ENCODE measurements at regions not wholly inside any gene's neighbourhood (a gene's known extent, or its start where the extent isn't known, plus 50 kb on each side); places are given as distances from the start of the nearest gene placed in this dataset.

DNA sequence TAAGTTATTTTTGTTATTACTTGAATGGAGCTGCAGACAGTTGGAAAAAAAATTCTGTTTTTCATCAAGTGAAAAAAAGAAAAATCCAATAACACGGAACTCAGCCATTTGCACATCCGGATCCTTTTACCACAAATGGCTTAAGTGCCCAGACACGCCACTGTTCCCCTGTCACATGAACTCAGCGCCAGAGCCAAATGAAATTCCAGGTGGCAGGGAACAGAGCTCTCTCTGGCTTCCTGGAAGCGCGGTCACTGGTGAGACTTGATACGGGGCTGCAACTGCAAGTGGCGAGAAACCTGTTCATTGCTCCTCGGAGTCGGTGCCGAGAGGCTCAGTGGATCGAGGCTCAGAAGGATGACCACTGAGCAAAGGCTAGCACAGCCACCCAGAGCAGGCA, 60.8 kb upstream of the NPTX2 start:
- H4K20me1 ChIP-seq (replicated peaks; ENCODE audit: insufficient read depth), result no peaks in the 10 kb centered on the region
- H2AFZ ChIP-seq, result no peak overlapping the region
- Mint-ChIP-seq H3K9me3 (peaks cover 49% of the 10 kb centered on the region), H3K27ac (no peak overlapping the region), H3K4me1 (no peaks in the 10 kb centered on the region), H3K4me3 (no peak overlapping the region), H3K27me3 (ENCODE audit: insufficient read depth, low read depth, poor library complexity) (peaks cover 10% of the 10 kb centered on the region), H3K36me3 (ENCODE audit: low read depth) (peaks cover 9% of the 10 kb centered on the region; the same call in 2 of the 3 replicates)
- H3F3A ChIP-seq (replicated peaks; ENCODE audit: low read depth), result no peaks in the 10 kb centered on the region
- TF ChIP-seq EZH2phosphoT487 (IDR thresholded peaks at IDR 0.05; ENCODE audit: unreplicated experiment) (no peak), ZNF331 (CRISPR knock-in tag; IDR thresholded peaks at IDR 0.05; ENCODE audit: low read depth) (no peak), CREB1 (CRISPR knock-in tag; IDR thresholded peaks at IDR 0.05; ENCODE audit: low read depth) (no peak), POLR2AphosphoS5 (IDR thresholded peaks at IDR 0.05; ENCODE audit: low read depth) (no peak), JUNB (IDR thresholded peaks at IDR 0.05; ENCODE audit: unreplicated experiment) (no peak), NANOG (IDR thresholded peaks at IDR 0.05; ENCODE audit: borderline replicate concordance) (no peak), ZNF114 (CRISPR knock-in tag; IDR thresholded peaks at IDR 0.05) (no peak), EZH2 (IDR thresholded peaks at IDR 0.05; ENCODE audit: low read depth, unreplicated experiment) (no peak), STAT1 (IDR thresholded peaks at IDR 0.05; ENCODE audit: unreplicated experiment) (no peak)
- TF ChIP-seq, protein P1, sequence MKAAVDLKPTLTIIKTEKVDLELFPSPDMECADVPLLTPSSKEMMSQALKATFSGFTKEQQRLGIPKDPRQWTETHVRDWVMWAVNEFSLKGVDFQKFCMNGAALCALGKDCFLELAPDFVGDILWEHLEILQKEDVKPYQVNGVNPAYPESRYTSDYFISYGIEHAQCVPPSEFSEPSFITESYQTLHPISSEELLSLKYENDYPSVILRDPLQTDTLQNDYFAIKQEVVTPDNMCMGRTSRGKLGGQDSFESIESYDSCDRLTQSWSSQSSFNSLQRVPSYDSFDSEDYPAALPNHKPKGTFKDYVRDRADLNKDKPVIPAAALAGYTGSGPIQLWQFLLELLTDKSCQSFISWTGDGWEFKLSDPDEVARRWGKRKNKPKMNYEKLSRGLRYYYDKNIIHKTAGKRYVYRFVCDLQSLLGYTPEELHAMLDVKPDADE (IDR thresholded peaks at IDR 0.05), result no peak
- TF ChIP-seq, protein P2, sequence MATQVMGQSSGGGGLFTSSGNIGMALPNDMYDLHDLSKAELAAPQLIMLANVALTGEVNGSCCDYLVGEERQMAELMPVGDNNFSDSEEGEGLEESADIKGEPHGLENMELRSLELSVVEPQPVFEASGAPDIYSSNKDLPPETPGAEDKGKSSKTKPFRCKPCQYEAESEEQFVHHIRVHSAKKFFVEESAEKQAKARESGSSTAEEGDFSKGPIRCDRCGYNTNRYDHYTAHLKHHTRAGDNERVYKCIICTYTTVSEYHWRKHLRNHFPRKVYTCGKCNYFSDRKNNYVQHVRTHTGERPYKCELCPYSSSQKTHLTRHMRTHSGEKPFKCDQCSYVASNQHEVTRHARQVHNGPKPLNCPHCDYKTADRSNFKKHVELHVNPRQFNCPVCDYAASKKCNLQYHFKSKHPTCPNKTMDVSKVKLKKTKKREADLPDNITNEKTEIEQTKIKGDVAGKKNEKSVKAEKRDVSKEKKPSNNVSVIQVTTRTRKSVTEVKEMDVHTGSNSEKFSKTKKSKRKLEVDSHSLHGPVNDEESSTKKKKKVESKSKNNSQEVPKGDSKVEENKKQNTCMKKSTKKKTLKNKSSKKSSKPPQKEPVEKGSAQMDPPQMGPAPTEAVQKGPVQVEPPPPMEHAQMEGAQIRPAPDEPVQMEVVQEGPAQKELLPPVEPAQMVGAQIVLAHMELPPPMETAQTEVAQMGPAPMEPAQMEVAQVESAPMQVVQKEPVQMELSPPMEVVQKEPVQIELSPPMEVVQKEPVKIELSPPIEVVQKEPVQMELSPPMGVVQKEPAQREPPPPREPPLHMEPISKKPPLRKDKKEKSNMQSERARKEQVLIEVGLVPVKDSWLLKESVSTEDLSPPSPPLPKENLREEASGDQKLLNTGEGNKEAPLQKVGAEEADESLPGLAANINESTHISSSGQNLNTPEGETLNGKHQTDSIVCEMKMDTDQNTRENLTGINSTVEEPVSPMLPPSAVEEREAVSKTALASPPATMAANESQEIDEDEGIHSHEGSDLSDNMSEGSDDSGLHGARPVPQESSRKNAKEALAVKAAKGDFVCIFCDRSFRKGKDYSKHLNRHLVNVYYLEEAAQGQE (IDR thresholded peaks at IDR 0.05; ENCODE audit: unreplicated experiment), result no peak
- TF ChIP-seq, protein P3, sequence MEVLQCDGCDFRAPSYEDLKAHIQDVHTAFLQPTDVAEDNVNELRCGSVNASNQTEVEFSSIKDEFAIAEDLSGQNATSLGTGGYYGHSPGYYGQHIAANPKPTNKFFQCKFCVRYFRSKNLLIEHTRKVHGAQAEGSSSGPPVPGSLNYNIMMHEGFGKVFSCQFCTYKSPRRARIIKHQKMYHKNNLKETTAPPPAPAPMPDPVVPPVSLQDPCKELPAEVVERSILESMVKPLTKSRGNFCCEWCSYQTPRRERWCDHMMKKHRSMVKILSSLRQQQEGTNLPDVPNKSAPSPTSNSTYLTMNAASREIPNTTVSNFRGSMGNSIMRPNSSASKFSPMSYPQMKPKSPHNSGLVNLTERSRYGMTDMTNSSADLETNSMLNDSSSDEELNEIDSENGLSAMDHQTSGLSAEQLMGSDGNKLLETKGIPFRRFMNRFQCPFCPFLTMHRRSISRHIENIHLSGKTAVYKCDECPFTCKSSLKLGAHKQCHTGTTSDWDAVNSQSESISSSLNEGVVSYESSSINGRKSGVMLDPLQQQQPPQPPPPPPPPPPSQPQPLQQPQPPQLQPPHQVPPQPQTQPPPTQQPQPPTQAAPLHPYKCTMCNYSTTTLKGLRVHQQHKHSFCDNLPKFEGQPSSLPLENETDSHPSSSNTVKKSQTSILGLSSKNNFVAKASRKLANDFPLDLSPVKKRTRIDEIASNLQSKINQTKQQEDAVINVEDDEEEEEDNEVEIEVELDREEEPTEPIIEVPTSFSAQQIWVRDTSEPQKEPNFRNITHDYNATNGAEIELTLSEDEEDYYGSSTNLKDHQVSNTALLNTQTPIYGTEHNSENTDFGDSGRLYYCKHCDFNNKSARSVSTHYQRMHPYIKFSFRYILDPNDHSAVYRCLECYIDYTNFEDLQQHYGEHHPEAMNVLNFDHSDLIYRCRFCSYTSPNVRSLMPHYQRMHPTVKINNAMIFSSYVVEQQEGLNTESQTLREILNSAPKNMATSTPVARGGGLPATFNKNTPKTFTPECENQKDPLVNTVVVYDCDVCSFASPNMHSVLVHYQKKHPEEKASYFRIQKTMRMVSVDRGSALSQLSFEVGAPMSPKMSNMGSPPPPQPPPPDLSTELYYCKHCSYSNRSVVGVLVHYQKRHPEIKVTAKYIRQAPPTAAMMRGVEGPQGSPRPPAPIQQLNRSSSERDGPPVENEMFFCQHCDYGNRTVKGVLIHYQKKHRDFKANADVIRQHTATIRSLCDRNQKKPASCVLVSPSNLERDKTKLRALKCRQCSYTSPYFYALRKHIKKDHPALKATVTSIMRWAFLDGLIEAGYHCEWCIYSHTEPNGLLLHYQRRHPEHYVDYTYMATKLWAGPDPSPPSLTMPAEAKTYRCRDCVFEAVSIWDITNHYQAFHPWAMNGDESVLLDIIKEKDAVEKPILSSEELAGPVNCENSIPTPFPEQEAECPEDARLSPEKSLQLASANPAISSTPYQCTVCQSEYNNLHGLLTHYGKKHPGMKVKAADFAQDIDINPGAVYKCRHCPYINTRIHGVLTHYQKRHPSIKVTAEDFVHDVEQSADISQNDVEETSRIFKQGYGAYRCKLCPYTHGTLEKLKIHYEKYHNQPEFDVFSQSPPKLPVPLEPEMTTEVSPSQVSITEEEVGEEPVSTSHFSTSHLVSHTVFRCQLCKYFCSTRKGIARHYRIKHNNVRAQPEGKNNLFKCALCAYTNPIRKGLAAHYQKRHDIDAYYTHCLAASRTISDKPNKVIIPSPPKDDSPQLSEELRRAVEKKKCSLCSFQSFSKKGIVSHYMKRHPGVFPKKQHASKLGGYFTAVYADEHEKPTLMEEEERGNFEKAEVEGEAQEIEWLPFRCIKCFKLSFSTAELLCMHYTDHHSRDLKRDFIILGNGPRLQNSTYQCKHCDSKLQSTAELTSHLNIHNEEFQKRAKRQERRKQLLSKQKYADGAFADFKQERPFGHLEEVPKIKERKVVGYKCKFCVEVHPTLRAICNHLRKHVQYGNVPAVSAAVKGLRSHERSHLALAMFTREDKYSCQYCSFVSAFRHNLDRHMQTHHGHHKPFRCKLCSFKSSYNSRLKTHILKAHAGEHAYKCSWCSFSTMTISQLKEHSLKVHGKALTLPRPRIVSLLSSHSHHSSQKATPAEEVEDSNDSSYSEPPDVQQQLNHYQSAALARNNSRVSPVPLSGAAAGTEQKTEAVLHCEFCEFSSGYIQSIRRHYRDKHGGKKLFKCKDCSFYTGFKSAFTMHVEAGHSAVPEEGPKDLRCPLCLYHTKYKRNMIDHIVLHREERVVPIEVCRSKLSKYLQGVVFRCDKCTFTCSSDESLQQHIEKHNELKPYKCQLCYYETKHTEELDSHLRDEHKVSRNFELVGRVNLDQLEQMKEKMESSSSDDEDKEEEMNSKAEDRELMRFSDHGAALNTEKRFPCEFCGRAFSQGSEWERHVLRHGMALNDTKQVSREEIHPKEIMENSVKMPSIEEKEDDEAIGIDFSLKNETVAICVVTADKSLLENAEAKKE (CRISPR knock-in tag; IDR thresholded peaks at IDR 0.05), result no peak
- TF ChIP-seq, protein P4, sequence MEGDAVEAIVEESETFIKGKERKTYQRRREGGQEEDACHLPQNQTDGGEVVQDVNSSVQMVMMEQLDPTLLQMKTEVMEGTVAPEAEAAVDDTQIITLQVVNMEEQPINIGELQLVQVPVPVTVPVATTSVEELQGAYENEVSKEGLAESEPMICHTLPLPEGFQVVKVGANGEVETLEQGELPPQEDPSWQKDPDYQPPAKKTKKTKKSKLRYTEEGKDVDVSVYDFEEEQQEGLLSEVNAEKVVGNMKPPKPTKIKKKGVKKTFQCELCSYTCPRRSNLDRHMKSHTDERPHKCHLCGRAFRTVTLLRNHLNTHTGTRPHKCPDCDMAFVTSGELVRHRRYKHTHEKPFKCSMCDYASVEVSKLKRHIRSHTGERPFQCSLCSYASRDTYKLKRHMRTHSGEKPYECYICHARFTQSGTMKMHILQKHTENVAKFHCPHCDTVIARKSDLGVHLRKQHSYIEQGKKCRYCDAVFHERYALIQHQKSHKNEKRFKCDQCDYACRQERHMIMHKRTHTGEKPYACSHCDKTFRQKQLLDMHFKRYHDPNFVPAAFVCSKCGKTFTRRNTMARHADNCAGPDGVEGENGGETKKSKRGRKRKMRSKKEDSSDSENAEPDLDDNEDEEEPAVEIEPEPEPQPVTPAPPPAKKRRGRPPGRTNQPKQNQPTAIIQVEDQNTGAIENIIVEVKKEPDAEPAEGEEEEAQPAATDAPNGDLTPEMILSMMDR (conservative IDR thresholded peaks at IDR 0.05; ENCODE audit: low read depth in 2 of 2), result no peak
- H3K27me3 ChIP-seq (ENCODE audit: insufficient read depth), result no peaks in the 10 kb centered on the region
- ATAC-seq, result no peak
- H3K27ac ChIP-seq (ENCODE audit: low read depth), result no peak overlapping the region
- H3K79me2 ChIP-seq (replicated peaks; ENCODE audit: insufficient read depth), result no peaks in the 10 kb centered on the region
- DNase-seq (ENCODE audit: low spot score), result no peak
- H3K9me2 ChIP-seq (ENCODE audit: insufficient read depth), result no peaks in the 10 kb centered on the region
- H3K4me3 ChIP-seq, result no peak overlapping the region
- H3K4me2 ChIP-seq, result no peak overlapping the region
- no peaks in the 10 kb centered on the region for H3K36me3 ChIP-seq (ENCODE audit: insufficient read depth)
- H3K4me1 ChIP-seq (ENCODE audit: insufficient read depth), result no peaks in the 10 kb centered on the region

Measured in GM23338 (cell line).